ENCODE measurements at regions not wholly inside any gene's neighbourhood (a gene's known extent, or its start where the extent isn't known, plus 50 kb on each side); places are given as distances from the start of the nearest gene placed in this dataset.

DNA sequence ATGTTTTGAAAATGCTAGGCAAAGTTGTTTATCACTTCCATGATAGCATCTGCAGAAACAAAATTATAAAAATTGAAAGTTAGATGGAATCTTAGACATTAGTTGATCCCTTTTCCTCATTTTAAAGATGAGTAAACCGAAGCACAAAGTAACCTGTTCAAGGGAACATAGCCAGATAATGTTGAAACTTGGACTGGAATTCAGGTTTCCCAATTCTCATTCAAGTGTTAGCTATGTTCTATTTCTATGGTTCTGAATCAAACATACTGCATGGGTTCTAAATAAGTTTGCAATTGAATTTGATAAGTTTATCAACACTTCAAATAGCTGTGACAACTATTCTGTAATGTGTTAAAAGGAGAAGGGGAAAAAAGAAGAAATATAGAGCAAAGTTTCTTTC lies 122.4 kb upstream of the SOX5 start:
- no peak for DNase-seq

DNA sequence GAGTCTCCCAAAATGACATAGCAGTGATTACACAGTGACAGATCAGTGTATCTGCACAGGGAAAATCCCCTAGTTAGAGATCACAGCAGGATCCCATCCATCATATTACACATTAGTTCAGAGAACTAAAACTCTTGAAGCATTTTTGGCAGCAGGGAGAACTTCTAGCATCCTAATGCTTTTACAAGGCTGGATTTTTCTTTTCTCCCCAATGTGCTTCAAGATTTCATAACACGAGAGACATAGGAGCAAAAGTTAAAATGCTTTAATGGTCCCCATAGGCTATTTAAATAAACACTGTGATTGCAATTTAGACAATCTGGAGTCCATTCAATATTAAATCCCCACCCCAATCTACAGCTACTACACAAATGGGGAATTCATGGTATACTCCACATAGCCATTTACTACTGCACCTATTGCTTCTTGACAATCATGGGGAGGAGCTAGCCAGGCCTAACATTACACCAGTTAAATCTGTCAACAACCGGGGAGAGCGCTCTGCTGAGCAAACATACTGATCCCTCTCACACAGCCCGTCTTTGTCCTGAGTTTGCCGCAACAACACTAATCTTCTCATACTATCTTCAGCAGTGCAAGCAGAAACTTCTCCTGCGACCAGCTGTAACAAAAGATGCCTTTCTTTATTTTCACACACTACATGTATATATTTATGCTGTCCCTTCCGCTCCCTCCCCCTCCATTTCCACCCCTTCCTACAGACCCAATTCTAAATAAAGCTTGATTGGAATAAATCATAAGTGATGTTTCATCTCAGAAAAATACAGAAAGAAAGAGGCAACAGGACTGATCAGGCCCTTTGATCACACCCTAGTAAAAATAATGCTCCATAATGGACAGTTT lies 120.3 kb upstream of the SOX5 start:
- no peak for DNase-seq

DNA sequence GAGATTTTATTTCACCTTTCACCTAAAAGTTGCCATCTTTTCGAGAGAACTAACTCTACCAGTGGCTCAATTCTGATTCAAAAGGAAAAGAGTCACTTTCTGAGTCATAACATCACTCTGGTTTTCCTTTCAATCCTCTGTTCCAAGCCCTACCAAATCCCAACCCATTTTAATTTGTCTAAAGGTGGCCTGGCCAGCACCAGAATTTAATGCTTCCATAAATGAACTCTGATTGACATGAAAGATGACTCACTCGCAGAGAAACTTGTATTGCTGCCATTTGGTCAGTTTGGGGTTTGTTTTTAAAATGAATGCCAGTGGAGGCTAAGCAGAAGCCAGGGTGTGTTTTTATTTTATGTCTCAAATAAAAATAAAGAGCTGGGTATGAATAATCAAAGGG lies 117.4 kb upstream of the SOX5 start:
- no peak for DNase-seq

DNA sequence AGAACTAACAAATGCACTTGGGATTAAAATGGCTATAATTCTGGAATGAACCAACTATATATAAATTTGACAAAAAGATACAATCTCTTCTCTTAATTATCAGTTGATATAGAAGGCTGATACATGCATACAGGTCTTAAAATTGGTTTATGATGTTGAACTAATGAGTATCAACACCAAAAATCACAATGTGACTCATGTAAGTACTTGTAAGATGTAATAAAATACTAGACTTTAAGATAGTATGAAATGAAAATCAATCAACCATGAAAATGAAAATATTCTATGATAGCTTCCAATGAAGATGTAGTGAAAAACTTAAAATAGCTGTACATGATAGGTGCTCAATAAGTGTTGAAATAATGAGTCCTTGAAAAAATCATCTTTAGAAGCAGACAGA lies 116.6 kb upstream of the SOX5 start:
- DNase-seq, result no peak

DNA sequence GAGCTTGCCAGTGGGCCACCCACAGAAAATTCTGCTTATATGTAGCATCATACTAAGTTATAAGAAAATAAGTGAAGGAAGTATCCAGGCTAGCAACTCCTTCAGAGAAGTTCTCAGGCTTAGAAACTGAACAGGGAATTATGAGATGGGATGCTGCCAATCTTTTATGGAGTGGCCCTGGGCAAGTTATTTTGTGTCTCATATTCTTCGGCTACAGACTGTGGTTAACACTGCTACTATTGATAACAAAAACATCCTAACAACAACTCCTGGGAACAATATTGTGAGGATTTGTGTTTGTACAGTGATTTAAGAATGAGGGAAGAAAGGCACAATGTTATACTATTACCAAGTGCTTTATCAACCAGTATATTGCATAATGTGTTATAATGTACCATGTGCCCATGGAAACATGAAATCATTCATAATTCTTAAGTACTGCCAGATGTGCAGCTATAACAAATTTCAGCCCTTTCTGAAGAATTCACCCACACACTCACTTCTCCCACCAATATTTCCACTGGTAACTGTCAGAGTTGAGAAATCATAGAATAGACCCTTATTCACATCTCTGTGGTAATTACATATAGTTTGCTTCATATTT lies 113.3 kb upstream of the SOX5 start:
- no peak for DNase-seq

DNA sequence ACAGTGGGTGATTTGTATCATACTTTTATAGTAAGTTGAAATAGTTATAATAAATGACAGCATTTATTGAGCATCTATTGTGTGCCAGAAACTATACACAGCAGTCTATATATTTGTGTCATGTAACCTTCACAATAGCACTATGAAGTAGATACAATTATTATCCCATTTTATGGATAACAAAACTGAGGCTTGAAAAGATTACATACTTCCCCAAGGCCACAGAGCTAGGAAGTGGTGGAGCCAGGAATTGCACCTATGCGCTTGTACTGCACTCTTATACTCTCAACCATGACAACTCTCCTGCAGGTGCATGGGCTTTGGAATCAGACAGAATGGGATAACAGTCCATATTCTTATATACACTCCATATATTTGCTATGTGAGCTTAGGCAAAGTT lies 110.6 kb upstream of the SOX5 start:
- DNase-seq, result no peak

DNA sequence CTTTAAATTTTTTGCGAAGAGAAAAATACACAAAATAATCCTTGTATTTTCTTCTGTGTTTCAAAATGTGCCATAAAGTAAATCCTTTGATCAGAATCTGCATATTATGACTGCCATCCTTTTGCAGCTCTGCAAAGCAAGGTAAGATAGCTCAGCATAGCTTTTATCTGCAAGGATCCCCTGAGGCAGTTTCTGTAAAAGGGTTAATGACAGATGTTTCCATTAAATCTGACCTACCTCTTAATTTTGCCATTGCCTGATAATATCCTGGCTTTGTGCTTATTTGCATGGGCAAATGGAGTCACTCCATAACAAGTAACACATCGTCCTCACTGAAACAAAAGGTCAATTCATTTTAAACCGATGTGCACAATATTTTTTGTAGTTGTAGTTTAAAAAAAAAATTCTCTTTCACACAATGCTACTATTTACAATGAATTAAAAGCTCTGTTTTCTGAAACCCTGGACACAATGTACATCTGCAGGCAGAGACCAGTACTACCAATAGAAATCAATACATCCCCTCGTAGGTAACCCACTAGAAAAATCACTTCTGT lies 108.5 kb upstream of the SOX5 start:
- DNase-seq, result no peak

DNA sequence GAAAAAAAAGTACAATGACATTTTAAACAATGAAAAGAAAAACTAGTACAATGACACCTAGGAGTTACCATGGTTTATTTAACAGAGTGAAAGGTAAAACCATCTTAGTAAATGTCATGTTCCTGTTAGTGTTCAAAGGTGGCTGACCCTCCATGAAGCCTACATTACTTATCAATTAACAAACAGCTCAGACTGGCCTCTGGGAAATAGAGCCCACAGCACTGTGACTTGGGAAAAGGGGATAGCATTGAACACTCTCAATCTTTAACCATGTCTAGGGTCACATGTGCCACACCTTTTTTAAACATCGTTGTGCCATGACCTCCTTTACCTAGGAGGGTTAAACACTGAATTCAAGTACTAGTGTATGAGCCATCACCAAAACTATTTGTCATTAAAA lies 106.3 kb upstream of the SOX5 start:
- DNase-seq, result no peak

DNA sequence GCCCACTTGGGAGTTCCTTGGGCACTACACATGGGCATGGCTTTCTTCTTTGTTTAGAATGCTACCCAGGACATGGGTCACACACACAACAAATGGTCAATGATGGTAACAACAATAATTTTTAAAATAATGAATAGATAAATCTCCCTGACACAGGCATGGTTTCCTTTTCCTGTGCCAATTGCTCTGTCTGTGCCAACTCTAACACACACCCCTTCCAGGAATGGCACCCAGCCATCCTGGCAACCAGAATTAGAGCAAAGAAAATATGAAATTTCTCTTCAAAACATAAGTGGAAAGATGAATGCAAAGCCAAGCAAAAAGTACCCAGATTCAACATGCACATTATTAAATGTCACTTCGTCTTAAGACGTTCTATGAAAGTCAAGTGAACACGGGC lies 104.9 kb upstream of the SOX5 start:
- no peak for DNase-seq

DNA sequence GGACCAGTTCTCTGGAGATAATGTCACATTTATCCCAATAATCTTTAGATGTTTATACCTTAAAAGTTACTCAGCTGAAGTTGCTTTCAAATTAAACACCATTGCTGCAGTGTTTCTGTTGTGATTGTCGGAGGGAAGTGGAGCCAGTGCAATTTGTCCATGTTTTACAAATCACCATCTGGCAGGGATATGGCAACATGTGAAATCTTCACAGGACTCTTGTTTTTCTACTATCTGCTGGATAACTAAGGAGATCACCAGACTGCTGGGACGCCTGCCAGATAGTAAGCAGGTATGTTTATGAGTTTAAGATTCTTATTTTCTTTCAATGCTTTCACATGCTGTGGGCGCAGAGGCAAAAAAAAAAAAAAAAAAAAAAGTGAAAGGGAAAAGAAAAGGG lies 100.3 kb upstream of the SOX5 start:
- DNase-seq, result no peak

DNA sequence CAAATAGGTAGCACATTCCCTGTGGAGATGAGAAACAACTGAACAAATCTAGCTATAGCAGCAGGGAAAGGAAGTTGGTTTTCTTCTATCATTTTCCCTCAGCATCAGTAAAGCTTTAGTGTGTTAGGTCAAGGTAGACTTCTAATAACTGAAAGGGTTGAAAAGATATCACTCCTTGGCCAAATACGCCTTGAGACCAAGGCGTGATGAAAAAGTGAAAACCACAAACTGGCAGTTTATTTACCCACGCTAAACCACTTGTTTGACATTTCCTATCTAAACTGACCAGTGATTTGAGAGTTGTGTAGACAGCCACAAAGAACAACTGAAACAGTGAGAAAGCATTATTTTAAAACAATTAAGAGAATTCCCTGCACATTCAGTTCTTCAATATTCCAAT lies 99.6 kb upstream of the SOX5 start:
- DNase-seq, result no peak

DNA sequence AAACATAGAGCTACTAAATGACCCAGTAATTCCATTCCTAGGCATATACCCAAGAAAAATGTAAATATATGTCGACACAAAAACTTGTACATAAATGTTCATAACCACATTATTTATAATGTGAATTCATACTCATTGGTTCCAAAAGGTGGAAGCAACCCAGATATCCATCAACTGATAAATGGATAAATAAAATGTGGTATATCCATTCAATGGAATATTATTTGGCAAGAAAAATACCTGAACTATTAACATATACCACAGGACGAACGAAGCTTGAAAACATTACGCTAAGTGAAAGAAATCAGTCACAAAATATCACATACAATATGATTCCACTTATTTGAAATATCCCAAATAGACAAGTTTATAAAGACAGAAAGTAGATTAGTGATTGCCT lies 99.0 kb upstream of the SOX5 start:
- DNase-seq, result no peak

DNA sequence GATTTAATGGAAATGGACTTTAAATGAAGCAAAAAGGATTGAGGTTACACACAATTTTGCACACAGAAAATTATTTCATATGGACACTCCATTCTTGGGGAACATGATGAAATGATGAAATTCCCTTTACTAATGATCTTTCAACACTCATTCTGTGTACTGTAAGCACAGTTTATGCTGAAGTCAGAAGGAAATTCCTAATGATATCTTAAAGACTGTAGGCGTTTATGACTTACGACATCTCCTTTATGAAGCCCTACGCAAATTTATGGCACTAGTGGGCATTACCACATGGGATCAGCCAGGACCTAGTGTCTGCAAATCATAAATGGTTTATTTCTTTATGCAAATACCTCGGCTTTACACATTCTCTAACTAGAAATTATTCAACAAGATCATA lies 97.9 kb upstream of the SOX5 start:
- DNase-seq, result no peak

DNA sequence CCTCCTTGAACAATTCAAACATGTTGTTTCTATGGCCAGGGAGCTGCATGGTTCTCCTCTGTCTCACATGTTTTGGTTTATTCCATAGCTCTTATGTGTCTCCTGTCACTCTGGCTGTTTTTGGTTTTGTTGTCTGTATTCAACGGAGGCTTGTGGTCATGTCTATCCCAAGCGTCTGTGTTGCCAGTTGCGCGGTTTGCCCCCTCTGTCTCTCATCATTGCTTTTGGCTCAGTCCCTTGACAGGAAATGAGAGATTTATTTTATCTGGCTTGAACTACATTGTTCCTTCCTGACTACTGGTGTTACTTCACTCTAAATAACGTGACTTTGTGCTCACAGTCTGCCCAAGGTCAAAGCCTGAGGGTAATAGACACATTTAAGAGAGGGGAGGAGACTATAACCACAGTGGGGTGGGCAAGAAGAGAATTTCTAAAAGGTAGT lies 96.4 kb upstream of the SOX5 start:
- DNase-seq, result no peak

DNA sequence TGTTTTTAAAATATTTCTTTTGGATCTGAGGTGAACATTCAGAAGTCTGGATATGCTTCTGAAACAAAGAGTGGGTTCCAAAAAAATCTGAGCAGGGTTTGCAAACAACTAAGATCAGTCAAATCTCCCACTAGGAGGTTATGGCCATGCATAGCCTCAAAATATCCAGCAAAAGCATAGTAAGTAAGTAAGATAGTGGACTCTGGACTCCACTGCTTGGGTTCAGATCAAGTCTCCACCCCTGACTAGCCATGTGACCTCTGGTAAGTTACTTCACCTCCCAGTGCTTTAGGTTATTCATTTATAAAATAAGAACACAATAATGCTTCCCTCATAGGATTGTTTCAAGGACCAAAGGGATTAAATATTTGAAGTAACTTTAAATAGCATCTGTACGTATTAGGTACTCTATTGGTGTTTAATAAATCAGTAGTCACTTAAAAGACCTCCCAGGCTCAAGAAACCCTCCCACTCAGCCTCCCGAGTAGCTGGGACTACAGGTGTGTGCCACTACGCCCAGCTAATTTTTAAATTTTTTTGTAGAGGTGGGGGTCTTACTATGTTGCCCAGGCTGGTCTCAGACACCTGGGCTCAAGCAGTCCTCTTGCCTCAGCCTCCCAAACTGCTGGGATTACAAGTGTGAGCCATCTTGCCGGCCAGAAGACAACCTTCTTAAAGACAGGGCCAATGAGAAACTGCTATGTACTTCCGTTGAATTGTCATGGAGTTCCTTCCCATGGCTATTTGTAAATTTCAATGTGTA lies 95.7 kb upstream of the SOX5 start:
- no peak for DNase-seq

DNA sequence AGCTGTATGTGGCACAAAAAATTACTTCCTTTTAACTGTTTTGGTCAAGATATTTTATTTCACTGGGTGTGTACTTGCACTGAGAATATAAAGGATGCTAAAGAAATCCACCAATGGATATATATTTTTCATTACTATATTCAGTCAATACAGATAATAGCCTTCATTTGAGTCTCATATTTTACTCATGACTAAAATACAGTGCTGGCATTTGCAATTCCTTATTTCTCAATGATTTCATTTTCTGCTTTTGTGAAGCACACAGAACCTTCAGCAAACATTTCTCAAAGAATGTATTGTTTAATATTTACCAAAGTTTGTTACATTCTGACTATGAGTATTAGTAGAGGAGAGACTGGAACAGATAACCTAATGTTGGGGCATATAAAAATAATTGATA lies 93.2 kb upstream of the SOX5 start:
- no peak for DNase-seq

DNA sequence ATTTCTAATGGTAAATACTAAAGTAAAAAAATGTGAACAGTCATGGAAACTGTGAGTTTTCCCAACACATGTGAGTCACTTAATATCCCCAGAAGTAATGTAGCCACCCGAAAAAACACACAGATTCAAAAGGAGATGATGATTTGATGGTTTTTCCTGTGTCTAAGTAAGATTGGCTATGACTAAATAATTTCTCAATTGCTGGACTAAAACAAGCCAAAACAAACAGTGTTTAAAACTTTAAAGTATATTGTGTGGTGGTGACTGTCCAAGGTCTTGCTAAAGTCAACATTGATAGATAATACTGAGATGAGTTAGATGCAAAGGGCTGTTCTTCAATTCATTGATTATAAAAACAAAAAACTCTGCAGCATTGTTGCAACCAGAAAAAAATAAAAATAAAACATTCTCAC lies 89.6 kb upstream of the SOX5 start:
- no peak for DNase-seq

DNA sequence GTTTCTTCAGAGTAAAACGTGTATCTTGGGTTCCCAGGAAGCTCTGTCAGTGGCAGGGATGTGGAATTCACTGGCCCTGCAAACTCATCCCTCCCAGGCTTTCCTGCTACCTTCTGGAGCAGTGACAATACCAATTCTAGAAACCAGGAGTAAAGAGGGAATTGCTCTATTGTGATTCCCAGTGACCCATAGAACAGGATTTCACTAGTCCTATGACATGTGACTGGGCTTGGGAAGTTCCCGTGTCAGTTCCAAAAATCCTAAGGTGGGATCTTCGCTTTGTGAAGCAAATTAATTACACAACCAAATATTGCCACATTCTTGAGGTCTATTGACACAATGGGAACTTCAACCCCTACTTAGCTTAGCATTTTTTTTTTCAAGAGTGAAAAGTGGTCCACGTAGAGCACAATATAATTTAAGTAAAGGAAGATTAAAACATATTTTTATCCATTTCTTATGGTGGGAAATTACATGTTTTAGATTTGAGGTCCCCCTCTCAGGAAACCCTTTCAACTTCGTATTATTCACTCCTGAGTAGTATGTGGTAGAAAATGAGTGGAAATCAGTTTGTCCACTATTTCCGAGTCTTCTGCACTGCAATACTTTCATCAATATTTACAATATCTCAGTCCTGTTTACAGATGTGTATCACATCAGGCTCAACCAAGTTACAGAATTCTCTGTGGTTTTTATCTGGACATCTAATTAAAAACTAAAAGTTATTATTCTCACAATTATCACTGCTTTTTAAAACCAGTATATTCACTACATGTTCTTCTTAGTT lies 88.9 kb upstream of the SOX5 start:
- DNase-seq, result no peak

DNA sequence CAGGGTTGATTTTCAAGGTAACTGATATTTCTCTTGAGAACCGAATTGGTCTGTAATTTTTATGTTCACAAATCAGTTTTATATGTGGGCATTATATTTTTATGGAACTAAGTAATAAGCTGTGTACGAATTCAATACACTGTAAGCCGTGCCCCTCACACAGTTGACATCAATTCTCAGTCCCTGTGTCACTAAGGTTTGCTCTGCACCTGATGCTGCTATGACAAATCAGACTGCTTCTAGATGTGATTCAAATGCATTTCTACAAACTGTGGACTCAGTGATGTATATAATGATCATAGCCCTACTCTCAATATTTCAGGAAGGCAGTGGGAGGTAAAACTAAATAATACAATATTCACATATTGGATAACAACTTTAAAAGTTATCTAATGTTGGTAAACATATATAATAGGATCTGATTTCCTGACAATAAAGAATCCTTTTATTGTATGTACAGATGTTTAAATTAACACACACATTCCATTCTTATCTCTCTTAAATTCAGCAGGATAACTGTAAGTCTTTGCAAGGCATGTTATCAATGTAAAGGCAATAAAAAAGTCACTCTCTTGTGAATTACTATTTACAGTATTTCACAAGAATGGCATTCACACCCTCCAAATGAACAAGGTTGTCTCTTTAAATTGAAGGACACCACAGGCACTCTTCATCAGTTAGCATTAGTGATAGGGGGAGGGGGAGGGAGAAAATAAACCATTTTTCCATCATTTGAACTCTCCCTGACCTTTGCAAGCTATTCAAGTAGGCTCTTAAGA lies 87.2 kb upstream of the SOX5 start:
- no peak for DNase-seq

DNA sequence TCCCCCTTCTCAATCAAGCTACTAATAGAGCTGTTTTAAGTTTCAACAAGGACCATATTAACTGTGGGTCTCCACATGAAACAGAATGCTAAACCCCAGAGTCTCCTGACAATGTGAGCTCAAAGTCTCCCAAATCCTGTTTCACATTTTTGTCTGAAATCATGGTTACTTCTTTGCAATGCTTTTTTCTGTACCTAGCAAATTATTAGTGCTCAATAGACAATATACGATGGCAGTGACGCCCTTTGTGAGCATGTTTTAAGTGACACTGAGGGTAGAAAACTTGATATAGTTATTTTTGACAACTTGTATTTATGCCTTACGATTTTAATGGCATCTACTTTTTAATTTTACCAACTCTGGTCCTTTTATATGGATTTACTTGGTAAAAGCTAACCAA lies 85.4 kb upstream of the SOX5 start:
- DNase-seq, result no peak

DNA sequence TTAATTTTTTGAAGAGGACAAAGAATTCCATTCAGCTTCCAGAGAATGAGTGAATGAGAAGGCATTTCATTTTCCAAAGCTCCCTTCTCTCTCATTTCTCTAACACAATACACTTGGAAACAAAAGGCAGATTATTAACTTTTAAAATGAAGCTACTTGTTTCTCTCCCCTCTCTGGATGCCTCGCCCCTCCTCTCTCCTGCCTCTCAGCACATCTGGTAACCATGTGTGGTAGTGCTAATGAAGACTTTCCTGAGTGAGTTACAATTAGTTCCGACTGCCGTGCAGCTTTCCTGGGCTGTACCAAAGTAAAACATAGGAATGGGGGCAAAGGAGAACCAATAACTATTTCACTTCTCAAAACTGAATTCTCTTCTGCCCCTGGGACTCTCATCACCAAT lies 84.7 kb upstream of the SOX5 start:
- no peak for DNase-seq

DNA sequence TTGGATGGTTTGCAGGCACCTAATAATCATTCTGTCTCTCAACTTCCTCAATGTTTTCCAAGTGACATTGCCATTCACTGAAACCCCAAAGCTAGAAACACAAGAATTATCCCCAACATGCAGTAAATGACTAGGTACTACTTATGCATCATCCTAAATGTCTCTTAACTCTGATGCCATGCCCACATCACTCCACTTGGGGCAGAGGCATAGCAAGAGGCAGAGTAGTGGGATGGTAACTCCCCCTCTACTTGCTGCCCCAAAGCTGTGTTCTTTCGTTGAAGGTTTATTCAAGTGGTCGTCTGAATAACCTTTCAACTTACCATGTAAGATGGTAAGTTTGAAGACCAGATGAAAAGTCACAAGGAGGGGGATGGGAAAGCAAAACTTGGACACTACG lies 77.9 kb upstream of the SOX5 start:
- no peak for DNase-seq

Data from stimulated activated CD4-positive, alpha-beta T cell treated with anti-CD3 and anti-CD28 coated beads, Interleukin-2, amount 100 ng/mL, for 24 hours (primary cell).